GM18870 (cell line): ENCODE measurements at regions not wholly inside any gene's neighbourhood (a gene's known extent, or its start where the extent isn't known, plus 50 kb on each side); places are given as distances from the start of the nearest gene placed in this dataset.

ENCODE experiments used
- ATAC-seq: cut with Tn5 transposase; IDR thresholded peaks from one replicate; pipeline ENCODE4 v1.9.1; 2021; ENCODE audit warnings: moderate library complexity; ENCODE audit not compliant: unreplicated experiment

- ATAC-seq: no peak
These were observed 1825.1 kb upstream of the IGFBP7 start for GRCh38 chr4:58935332-58935731.

GRCh38 chr4:58936436-58936835 lies 1826.3 kb upstream of the IGFBP7 start:
- ATAC-seq: no peak

- ATAC-seq: no peak
These were observed 1830.0 kb upstream of the IGFBP7 start for GRCh38 chr4:58940167-58940566.

- ATAC-seq: no peak
These were observed 1831.1 kb upstream of the IGFBP7 start for GRCh38 chr4:58941286-58941685.

- ATAC-seq: no peak
These were observed 1843.4 kb upstream of the IGFBP7 start for GRCh38 chr4:58953575-58953974.

GRCh38 chr4:58957711-58958110 lies 1847.5 kb upstream of the IGFBP7 start:
- ATAC-seq: no peak

- no peak for ATAC-seq
These were observed 1851.1 kb upstream of the IGFBP7 start for GRCh38 chr4:58961283-58961682.

- ATAC-seq: no peak
These were observed 1851.7 kb upstream of the IGFBP7 start for GRCh38 chr4:58961925-58962324.

- no peak for ATAC-seq
These were observed 1852.2 kb upstream of the IGFBP7 start for GRCh38 chr4:58962424-58962823.

GRCh38 chr4:58981828-58982227 lies 1871.6 kb upstream of the IGFBP7 start:
- ATAC-seq: no peak

GRCh38 chr4:58983887-58984286 lies 1873.7 kb upstream of the IGFBP7 start:
- no peak for ATAC-seq

- no peak for ATAC-seq
These were observed 1892.0 kb upstream of the IGFBP7 start for GRCh38 chr4:59002148-59002547.

- ATAC-seq: no peak
These were observed 1914.1 kb upstream of the IGFBP7 start for GRCh38 chr4:59024257-59024656.

- ATAC-seq: no peak
These were observed 1927.6 kb upstream of the IGFBP7 start for GRCh38 chr4:59037812-59038211.

GRCh38 chr4:59039046-59039445 lies 1928.9 kb upstream of the IGFBP7 start:
- ATAC-seq: no peak

GRCh38 chr4:59044286-59044900 lies 1934.2 kb upstream of the IGFBP7 start:
- ATAC-seq: no peak

GRCh38 chr4:59054086-59054485 lies 1943.9 kb upstream of the IGFBP7 start:
- no peak for ATAC-seq

- no peak for ATAC-seq
These were observed 1947.6 kb upstream of the IGFBP7 start for GRCh38 chr4:59057804-59058203.

GRCh38 chr4:59058543-59058942 lies 1948.4 kb upstream of the IGFBP7 start:
- ATAC-seq: no peak

GRCh38 chr4:59060002-59060846 lies 1950.0 kb upstream of the IGFBP7 start:
- ATAC-seq: no peak

GRCh38 chr4:59060895-59061294 lies 1950.7 kb upstream of the IGFBP7 start:
- ATAC-seq: no peak

GRCh38 chr4:59063015-59063720 lies 1953.0 kb upstream of the IGFBP7 start:
- ATAC-seq: no peak
